ENCODE measurements at regions not wholly inside any gene's neighbourhood (a gene's known extent, or its start where the extent isn't known, plus 50 kb on each side); places are given as distances from the start of the nearest gene placed in this dataset.

DNA sequence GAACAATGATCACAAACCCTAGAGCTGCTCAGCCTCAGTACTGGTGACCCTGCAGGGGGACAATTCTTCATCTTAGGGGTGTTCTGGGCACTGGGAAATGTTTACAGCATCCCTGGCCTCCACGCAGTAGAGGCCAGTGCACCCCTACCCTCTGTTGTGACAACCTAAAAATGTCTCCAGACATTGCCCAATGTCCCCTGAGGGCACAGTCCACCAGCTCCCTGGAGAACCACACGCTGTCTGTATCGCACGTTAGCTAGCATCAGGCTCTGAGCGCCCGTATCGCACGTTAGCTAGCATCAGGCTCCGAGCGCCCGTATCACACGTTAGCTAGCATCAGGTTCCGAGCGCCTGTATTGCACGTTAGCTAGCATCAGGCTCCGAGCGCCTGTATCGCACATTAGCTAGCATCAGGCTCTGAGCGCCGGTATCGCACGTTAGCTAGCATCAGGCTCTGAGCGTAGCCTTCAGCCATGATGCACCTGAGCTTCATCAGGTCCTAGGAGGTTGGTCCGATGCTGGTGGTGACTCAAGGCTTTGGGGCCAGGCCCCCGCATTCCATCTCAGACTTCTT is 111.1 kb upstream of the ANO1 start:
- Histone ChIP-seq H3K9me3 (ENCODE audit: control insufficient read depth, low read depth, low read length) (no peaks in the 10 kb centered on the region), H4K20me1 (ENCODE audit: control insufficient read depth, insufficient read depth, insufficient read length) (no peaks in the 10 kb centered on the region), H3K27ac (ENCODE audit: insufficient read length, low read depth, low read length) (no peak overlapping the region), H4K5ac (ENCODE audit: insufficient read length, low read depth, low read length) (no peak overlapping the region), H4K91ac (ENCODE audit: insufficient read length, low read depth, low read length) (no peak overlapping the region), H3K23me2 (ENCODE audit: insufficient read length, low read depth, low read length, poor library complexity, severe bottlenecking) (no peaks in the 10 kb centered on the region), H2BK120ac (ENCODE audit: low read depth, low read length, poor library complexity, severe bottlenecking) (no peak overlapping the region), H3K56ac (ENCODE audit: insufficient read length, low read depth, low read length) (no peak overlapping the region), H4K8ac (replicated peaks; ENCODE audit: insufficient read length, low read depth, low read length) (no peak overlapping the region), H3K14ac (ENCODE audit: insufficient read depth, low read length) (no peak overlapping the region), H3K4me2 (ENCODE audit: insufficient read depth, insufficient read length, low read length) (no peak overlapping the region), H2BK5ac (ENCODE audit: insufficient read length, low read length) (no peak overlapping the region), H3K79me1 (ENCODE audit: insufficient read depth, low read depth, low read length, poor library complexity, severe bottlenecking) (no peaks in the 10 kb centered on the region), H2BK15ac (ENCODE audit: low read depth, low read length) (no peak overlapping the region), H2BK12ac (ENCODE audit: insufficient read length, low read depth, low read length) (no peak overlapping the region), H3K9ac (ENCODE audit: extremely low read depth, insufficient read length, low read length) (no peak overlapping the region), H3K4ac (ENCODE audit: low read depth, low read length) (no peak overlapping the region), H3K27me3 (ENCODE audit: insufficient read depth, low read length) (no peaks in the 10 kb centered on the region), H3K4me1 (ENCODE audit: insufficient read depth, low read length) (no peaks in the 10 kb centered on the region; the same call in none of the 2 replicates), H2AFZ (ENCODE audit: low read length) (no peak overlapping the region), H3K79me2 (ENCODE audit: insufficient read depth, low read length) (no peaks in the 10 kb centered on the region), H3K18ac (ENCODE audit: insufficient read length, low read depth, low read length) (no peak overlapping the region), H3K23ac (ENCODE audit: insufficient read length, low read depth, low read length) (no peak overlapping the region), H2BK20ac (ENCODE audit: low read depth, low read length, poor library complexity, severe bottlenecking) (no peak overlapping the region), H3T11ph (ENCODE audit: low read length) (no peak overlapping the region), H2AK5ac (ENCODE audit: insufficient read length, low read length) (no peak overlapping the region)
- H3K27me3 Mint-ChIP-seq (ENCODE audit: low read depth): peaks cover 13% of the 10 kb centered on the region
- no peak for DNase-seq
- TF ChIP-seq, protein P1, sequence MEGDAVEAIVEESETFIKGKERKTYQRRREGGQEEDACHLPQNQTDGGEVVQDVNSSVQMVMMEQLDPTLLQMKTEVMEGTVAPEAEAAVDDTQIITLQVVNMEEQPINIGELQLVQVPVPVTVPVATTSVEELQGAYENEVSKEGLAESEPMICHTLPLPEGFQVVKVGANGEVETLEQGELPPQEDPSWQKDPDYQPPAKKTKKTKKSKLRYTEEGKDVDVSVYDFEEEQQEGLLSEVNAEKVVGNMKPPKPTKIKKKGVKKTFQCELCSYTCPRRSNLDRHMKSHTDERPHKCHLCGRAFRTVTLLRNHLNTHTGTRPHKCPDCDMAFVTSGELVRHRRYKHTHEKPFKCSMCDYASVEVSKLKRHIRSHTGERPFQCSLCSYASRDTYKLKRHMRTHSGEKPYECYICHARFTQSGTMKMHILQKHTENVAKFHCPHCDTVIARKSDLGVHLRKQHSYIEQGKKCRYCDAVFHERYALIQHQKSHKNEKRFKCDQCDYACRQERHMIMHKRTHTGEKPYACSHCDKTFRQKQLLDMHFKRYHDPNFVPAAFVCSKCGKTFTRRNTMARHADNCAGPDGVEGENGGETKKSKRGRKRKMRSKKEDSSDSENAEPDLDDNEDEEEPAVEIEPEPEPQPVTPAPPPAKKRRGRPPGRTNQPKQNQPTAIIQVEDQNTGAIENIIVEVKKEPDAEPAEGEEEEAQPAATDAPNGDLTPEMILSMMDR (conservative IDR thresholded peaks at IDR 0.05): no peak
- WGBS (ENCODE audit: extremely low coverage, insufficient read length, low lambda C conversion rate): no CpG with 5 or more reads among the region's 25 CpGs
- peaks cover 39 to 47% of the 10 kb centered on the region in 2 experiments for H3K4me1 Mint-ChIP-seq
- H3K9me3 Mint-ChIP-seq: peaks cover 0 to 3% of the 10 kb centered on the region in 2 experiments; a peak in 1 of 5 replicates
- 0 out of 7 replicates have a peak, but pooled peaks cover 0 to 4% (median 0%) of the 10 kb centered on the region in 3 experiments for H3K36me3 Mint-ChIP-seq (ENCODE audit: insufficient read depth in 1 of 3, low read depth in 3 of 3)
- H3K4me3 Mint-ChIP-seq: no peak overlapping the region
- H3K27ac Mint-ChIP-seq: no peak overlapping the region
